D341Med (cell line): ENCODE measurements at regions not wholly inside any gene's neighbourhood (a gene's known extent, or its start where the extent isn't known, plus 50 kb on each side); places are given as distances from the start of the nearest gene placed in this dataset.

ENCODE experiments used
- DNase-seq: peaks from one replicate; pipeline ENCODE4 v3.0.0; 2012; ENCODE audit warnings: low spot score

- no peak for DNase-seq
Measured at GRCh38 chr15:48046813-48047438, 73.9 kb upstream of the SLC24A5 start.

GRCh38 chr15:48049736-48050135, 71.1 kb upstream of the SLC24A5 start:
- DNase-seq, result no peak

- no peak for DNase-seq
Measured at GRCh38 chr15:48052946-48053345, 67.8 kb upstream of the SLC24A5 start.

GRCh38 chr15:48058371-48058770, 62.4 kb upstream of the SLC24A5 start:
- DNase-seq, result no peak

DNA sequence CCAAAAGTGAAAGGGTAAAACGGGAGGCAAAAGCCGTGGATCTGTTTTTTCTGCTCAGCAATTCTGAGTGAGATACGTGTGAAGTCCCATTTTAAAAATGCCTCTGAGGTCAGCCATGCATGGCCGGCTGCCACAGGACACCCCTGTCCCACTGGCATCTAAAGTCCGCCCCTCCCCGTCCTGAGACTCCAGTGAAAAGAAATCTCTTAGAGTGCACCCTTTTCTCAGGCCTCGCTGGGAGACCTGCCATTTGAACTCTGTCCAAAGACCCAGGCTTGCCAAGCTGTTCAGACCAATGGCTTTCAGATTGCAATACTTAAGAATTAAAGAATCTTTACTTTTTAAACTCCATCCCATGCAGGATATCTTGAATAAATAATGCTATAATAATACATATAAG, 61.0 kb upstream of the SLC24A5 start:
- DNase-seq, result no peak

DNA sequence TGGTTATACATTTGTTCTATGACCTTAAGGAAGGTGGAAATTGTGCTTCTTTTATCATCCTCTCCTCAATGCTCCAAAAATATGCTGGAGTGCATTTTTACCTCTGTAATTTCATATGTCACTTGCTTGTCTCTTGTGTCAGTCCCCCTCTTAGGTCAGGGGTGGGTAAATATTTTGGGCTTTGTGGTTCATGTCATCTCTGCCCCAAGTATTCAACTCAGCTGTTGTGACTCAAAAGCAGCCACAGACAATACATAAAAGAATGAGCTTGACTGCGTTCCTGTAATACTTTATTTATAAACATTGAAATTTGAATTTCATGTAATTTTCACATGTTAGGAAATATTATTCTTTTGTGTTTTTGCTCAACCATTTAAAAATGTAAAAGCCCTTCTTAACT, 60.4 kb upstream of the SLC24A5 start:
- no peak for DNase-seq

GRCh38 chr15:48061605-48062004, 59.2 kb upstream of the SLC24A5 start:
- no peak for DNase-seq

- DNase-seq, result no peak
Measured at GRCh38 chr15:48062148-48062872, 58.5 kb upstream of the SLC24A5 start.

DNA sequence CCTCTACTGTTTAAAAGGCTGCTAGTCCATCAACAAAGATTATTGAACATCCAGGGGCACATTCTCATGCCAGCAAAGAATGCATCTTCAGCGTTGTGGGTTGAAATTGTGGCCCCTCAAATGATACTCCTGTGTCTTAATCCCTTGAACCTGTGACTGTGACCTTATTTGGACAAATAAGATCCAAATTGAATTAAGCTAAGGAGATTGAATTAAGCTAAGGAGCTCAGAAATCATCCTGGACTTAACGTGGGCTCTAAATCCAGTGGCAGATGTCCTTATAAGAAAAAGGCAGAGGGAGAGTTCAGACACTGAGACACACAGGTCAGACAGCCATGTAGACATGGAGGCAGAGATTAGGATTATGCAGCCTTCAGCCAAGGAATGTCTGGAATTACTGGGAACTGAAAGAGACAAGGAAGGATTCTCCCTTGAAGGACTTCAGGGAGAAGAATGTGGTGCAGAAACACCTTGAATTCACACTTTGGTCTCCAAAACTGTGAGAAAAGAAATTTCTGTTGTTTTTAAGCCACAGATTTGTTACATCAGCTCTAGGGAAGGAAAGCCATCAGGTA, 57.3 kb upstream of the SLC24A5 start:
- DNase-seq, result peak; percentile 64

- no peak for DNase-seq
Measured at GRCh38 chr15:48064421-48064820, 56.4 kb upstream of the SLC24A5 start.

DNA sequence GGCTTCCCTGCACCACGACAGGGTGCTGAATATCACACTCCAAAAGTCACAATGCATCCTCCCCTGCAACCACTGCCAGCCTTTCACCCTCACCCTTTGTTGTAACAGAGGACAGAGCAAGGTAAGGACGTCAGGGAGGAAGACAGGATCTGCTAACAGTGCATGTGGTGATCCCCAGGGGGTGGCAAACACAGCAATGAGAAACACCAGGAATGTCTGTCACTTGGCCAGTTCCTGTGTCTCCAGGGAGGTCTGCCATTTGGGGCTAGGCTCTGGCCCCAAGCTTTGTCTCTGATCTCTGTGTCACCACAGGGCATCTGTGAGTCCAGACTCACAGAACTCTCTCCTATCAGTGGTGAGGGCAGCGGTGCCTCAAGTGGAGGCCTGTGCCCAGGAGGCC, 54.3 kb upstream of the SLC24A5 start:
- no peak for DNase-seq
